Hepatocyte (in vitro differentiated cells): ENCODE measurements at regions not wholly inside any gene's neighbourhood (a gene's known extent, or its start where the extent isn't known, plus 50 kb on each side); places are given as distances from the start of the nearest gene placed in this dataset.

Experiments used
- CTCF ChIP-seq: fragments of 200-600 bp; sonication (generic); IDR thresholded peaks from 2 replicates; pipeline ENCODE4 v1.5.1; 2016; ENCODE audit warnings: antibody characterized with exemption, mild to moderate bottlenecking; ENCODE audit not compliant: poor library complexity
- EZH2phosphoT487 ChIP-seq: fragments of 200-600 bp; sonication (generic); IDR thresholded peaks from one replicate; pipeline ENCODE4 v1.6.1; 2018; ENCODE audit warnings: antibody characterized with exemption, mild to moderate bottlenecking, low read depth, moderate library complexity; ENCODE audit not compliant: unreplicated experiment, severe bottlenecking

- TF ChIP-seq CTCF (no peak), EZH2phosphoT487 (no peak)
Observed at GRCh38 chrX:40326186-40326965, 228.6 kb upstream of the BCOR start.
